B cell (primary cell): ENCODE measurements at regions not wholly inside any gene's neighbourhood (a gene's known extent, or its start where the extent isn't known, plus 50 kb on each side); places are given as distances from the start of the nearest gene placed in this dataset.

Source experiments
- ATAC-seq: fragments of 200-7000 bp; cut with Tn5 transposase; one replicate; pipeline ENCODE4 v1.10.0; 2021; ENCODE audit warnings: low read depth, mild to moderate bottlenecking, moderate number of reproducible peaks, moderate library complexity
- CTCF ChIA-PET: fragments of 350-600 bp; sonication (Branson Sonifier 250); formaldehyde crosslinking; loops from one replicate; lab custom pipeline; 2021; ENCODE audit warnings: antibody characterized with exemption, inconsistent platforms; lab: Charles Lee
- POLR2A ChIA-PET: fragments of 350-600 bp; sonication (Branson Sonifier 250); formaldehyde crosslinking; loops from one replicate; lab custom pipeline; 2021; ENCODE audit warnings: antibody characterized with exemption; lab: Charles Lee
- DNase-seq: peaks from one replicate; pipeline ENCODE4 v3.0.0; 2013
- H2AFZ ChIP-seq: 2 replicates; pipeline ENCODE4 v1.6.1; 2012; ENCODE audit warnings: mild to moderate bottlenecking, low read depth, low read length; ENCODE audit not compliant: insufficient read depth, poor library complexity, severe bottlenecking
- H3K27ac ChIP-seq, 2 donors: 1 replicate in 1 of 2; 2 replicates in 1 of 2; pipeline ENCODE4 v1.5.1; 2012 to 2013; ENCODE audit warnings: low read length in 2 of 2, mild to moderate bottlenecking in 2 of 2, moderate library complexity in 1 of 2
- H3K27me3 ChIP-seq, 4 experiments: fragments of 200-600 bp in 1 of 4; sonication (generic) in 1 of 4; replicated peaks in 1 of 4; 1 replicate in 2 of 4; 2 replicates in 2 of 4; pipeline versions ENCODE4 v1.6.1 to v1.7.0; 2013 to 2016; ENCODE audit warnings: low read length in 3 of 4, mild to moderate bottlenecking in 2 of 4, mixed read lengths in 1 of 4, moderate library complexity in 1 of 4; ENCODE audit not compliant: insufficient read depth in 4 of 4, control insufficient read depth in 3 of 4; ENCODE audit errors: control extremely low read depth in 1 of 4
- H3K36me3 ChIP-seq, 2 experiments: replicated peaks in 1 of 2; 1 replicate in 1 of 2; 2 replicates in 1 of 2; pipeline versions ENCODE4 v1.6.1 to v1.7.1; 2013; ENCODE audit warnings: low read length in 1 of 2; ENCODE audit not compliant: insufficient read depth in 2 of 2, control insufficient read depth in 1 of 2; ENCODE audit errors: control extremely low read depth in 1 of 2, extremely low read depth in 1 of 2
- H3K4me1 ChIP-seq, 2 donors: fragments of 200-600 bp in 1 of 2; sonication (generic) in 1 of 2; 1 replicate in 1 of 2; 2 replicates in 1 of 2; pipeline versions ENCODE4 v1.5.1 to v1.6.1; 2013 to 2017; ENCODE audit warnings: low read length in 2 of 2; ENCODE audit not compliant: control insufficient read depth in 2 of 2, insufficient read depth in 2 of 2
- H3K4me2 ChIP-seq: replicated peaks from 2 replicates; pipeline ENCODE3; 2012; ENCODE audit warnings: mild to moderate bottlenecking, low read depth, low read length; ENCODE audit not compliant: poor library complexity, severe bottlenecking
- H3K4me3 ChIP-seq, 5 experiments: fragments of 200-600 bp in 1 of 5; sonication (generic) in 1 of 5; 1 replicate in 3 of 5; 2 replicates in 2 of 5; pipeline versions ENCODE4 v1.5.1 to v1.7.0; 2011 to 2016; ENCODE audit warnings: low read length in 4 of 5, mild to moderate bottlenecking in 4 of 5, low read depth in 2 of 5, control low read depth in 1 of 5, moderate library complexity in 1 of 5; ENCODE audit not compliant: insufficient read depth in 1 of 5; ENCODE audit errors: control extremely low read depth in 1 of 5, extremely low read depth in 1 of 5
- H3K79me2 ChIP-seq: fragments of 200-600 bp; sonication (generic); one replicate; pipeline ENCODE4 v1.6.0; 2016; ENCODE audit warnings: low read length; ENCODE audit not compliant: control insufficient read depth, insufficient read depth
- H3K9ac ChIP-seq: fragments of 200-600 bp; sonication (generic); 2 replicates; pipeline ENCODE4 v1.6.1; 2017; ENCODE audit warnings: mild to moderate bottlenecking, low read length, moderate library complexity
- H3K9me3 ChIP-seq, 3 donors: one replicate each; pipeline versions ENCODE4 v1.6.1 to v1.7.1; 2013; ENCODE audit warnings: low read length in 2 of 3; ENCODE audit not compliant: control insufficient read depth in 2 of 3, insufficient read depth in 1 of 3; ENCODE audit errors: control extremely low read depth in 1 of 3
- H4K20me1 ChIP-seq: 2 replicates; pipeline ENCODE4 v1.6.0; 2012; ENCODE audit warnings: mild to moderate bottlenecking, low read length; ENCODE audit not compliant: insufficient read depth, control insufficient read depth, poor library complexity, severe bottlenecking
- H3K27ac Mint-ChIP-seq: one replicate; pipeline ENCODE4 v1.8.0; 2021; ENCODE audit warnings: mixed read lengths
- H3K27me3 Mint-ChIP-seq: one replicate; pipeline ENCODE4 v1.8.0; 2021; ENCODE audit warnings: mixed read lengths
- H3K4me1 Mint-ChIP-seq: one replicate; pipeline ENCODE4 v1.8.0; 2021; ENCODE audit warnings: mixed read lengths
- H3K4me3 Mint-ChIP-seq: one replicate; pipeline ENCODE4 v1.8.0; 2021; ENCODE audit warnings: mixed read lengths
- H3K9me3 Mint-ChIP-seq: one replicate; pipeline ENCODE4 v1.8.0; 2022; ENCODE audit warnings: mixed read lengths; ENCODE audit not compliant: insufficient read depth
- CTCF ChIP-seq: fragments of 200-600 bp; IDR thresholded peaks from one replicate; pipeline ENCODE4 v1.8.0; 2022; ENCODE audit warnings: antibody characterized with exemption, mild to moderate bottlenecking
- EZH2 ChIP-seq: IDR thresholded peaks from 2 replicates; pipeline ENCODE4 v1.6.1; 2012; ENCODE audit warnings: borderline replicate concordance, low read depth, mild to moderate bottlenecking, moderate library complexity, low read length; ENCODE audit not compliant: insufficient read depth, poor library complexity, severe bottlenecking
- WGBS: methylation state at CpG from one replicate; pipeline ENCODE4 v1.1.5; 2013; ENCODE audit warnings: missing lambda C conversion rate; ENCODE audit not compliant: insufficient coverage; 5-methylcytosine and 5-hydroxymethylcytosine counted together
- intact Hi-C: fragments of 100-400 bp; cut with micrococcal nuclease; formaldehyde crosslinking; loops from one replicate; pipeline ENCODE4 v1.10.0; 2022

- intact Hi-C loops, result no loop called here
- Histone ChIP-seq H4K20me1 (no peaks in the 10 kb centered on the region), H3K27ac (no peak overlapping the region), H3K9ac (no peak overlapping the region), H3K4me3 (no peak overlapping the region), H2AFZ (no peak overlapping the region), H3K9me3 (no peaks in the 10 kb centered on the region), H3K36me3 (no peaks in the 10 kb centered on the region), H3K4me1 (no peaks in the 10 kb centered on the region), H3K4me2 (no peak overlapping the region), H3K27me3 (no peaks in the 10 kb centered on the region), H3K79me2 (no peaks in the 10 kb centered on the region)
- ChIA-PET CTCF (no interaction called here), POLR2A (no interaction called here)
- Mint-ChIP-seq H3K4me3 (no peak overlapping the region), H3K4me1 (no peaks in the 10 kb centered on the region), H3K9me3 (peaks cover 3% of the 10 kb centered on the region), H3K27ac (no peak overlapping the region), H3K27me3 (no peaks in the 10 kb centered on the region)
- no peak for TF ChIP-seq CTCF
- no peak for TF ChIP-seq EZH2
- WGBS, result 100% methylated on average over 1 of the region's 1 CpG
- DNase-seq (no peak), ATAC-seq (no peak)
These were observed 404.9 kb downstream of the PCDH7 start for GRCh38 chr4:31125061-31125460.

DNA sequence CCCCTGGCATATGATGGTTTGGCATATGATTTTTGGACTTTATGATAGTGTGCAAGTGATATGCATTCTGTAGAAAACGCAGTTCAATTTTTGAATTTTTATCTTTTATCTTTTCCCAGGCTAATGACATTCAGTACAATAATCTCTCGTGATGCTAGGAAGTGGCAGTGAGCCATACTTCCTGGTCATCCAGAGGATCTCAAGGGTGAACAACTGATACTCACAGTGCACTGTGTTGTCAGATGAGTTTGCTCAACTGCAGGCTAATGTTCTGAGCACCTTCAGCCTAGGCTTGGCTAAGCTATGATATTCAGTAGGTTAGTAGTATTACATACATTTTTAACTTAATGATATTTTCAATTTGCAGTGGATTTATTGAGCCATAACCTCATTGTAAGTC is 405.3 kb downstream of the PCDH7 start:
- Mint-ChIP-seq H3K4me3 (no peak overlapping the region), H3K27ac (no peak overlapping the region), H3K27me3 (no peaks in the 10 kb centered on the region), H3K4me1 (no peaks in the 10 kb centered on the region), H3K9me3 (peaks cover 3% of the 10 kb centered on the region)
- no peaks in the 10 kb centered on the region for H3K4me1 ChIP-seq
- H3K27ac ChIP-seq, result no peak overlapping the region
- H3K9ac ChIP-seq, result no peak overlapping the region
- H3K36me3 ChIP-seq, result no peaks in the 10 kb centered on the region
- DNase-seq (no peak), ATAC-seq (no peak)
- POLR2A ChIA-PET, result no interaction called here
- no peak overlapping the region for H3K4me3 ChIP-seq
- no peaks in the 10 kb centered on the region for H4K20me1 ChIP-seq
- no peaks in the 10 kb centered on the region for H3K9me3 ChIP-seq
- H3K79me2 ChIP-seq, result no peaks in the 10 kb centered on the region
- CTCF ChIA-PET, result no interaction called here
- no peak overlapping the region for H2AFZ ChIP-seq
- intact Hi-C loops, result no loop called here
- TF ChIP-seq EZH2 (no peak), CTCF (no peak)
- H3K27me3 ChIP-seq, result no peaks in the 10 kb centered on the region
- no peak overlapping the region for H3K4me2 ChIP-seq
- 67% methylated on average over 2 of the region's 2 CpGs for whole genome bisulfite sequencing
